ENCODE measurements at regions not wholly inside any gene's neighbourhood (a gene's known extent, or its start where the extent isn't known, plus 50 kb on each side); places are given as distances from the start of the nearest gene placed in this dataset.
"Not testable (repeated sequence)": the region's sequence is repeated elsewhere in the genome, so short reads cannot be mapped to it uniquely, and the experiment has no call there.

GRCh38 chr6:43998592-43999243, 128.5 kb downstream of the MRPL14 start:
- DNase-seq: not testable (repeated sequence)

GRCh38 chr6:43997990-43998585, 129.2 kb downstream of the MRPL14 start:
- not testable (repeated sequence) for DNase-seq

GRCh38 chr6:43997345-43997677, 129.9 kb downstream of the MRPL14 start:
- no peak for DNase-seq

- no peak for DNase-seq
Measured at GRCh38 chr6:43996618-43997344, 130.5 kb downstream of the MRPL14 start.

- no peak for DNase-seq
Measured at GRCh38 chr6:43995137-43995536, 132.1 kb downstream of the MRPL14 start.

GRCh38 chr6:43993881-43994523, 133.2 kb downstream of the MRPL14 start:
- no peak for DNase-seq

- DNase-seq: no peak
Measured at GRCh38 chr6:43992783-43993644, 134.2 kb downstream of the MRPL14 start.

- no peak for DNase-seq
Measured at GRCh38 chr6:43992126-43992663, 135.1 kb downstream of the MRPL14 start.

- peak; percentile 60 for DNase-seq
Measured at GRCh38 chr6:43990627-43991619, 136.3 kb downstream of the MRPL14 start.

- peak; percentile 42 for DNase-seq
Measured at GRCh38 chr6:43990275-43990626, 137.0 kb downstream of the MRPL14 start.

GRCh38 chr6:43989581-43990146, 137.6 kb downstream of the MRPL14 start:
- no peak for DNase-seq

- no peak for DNase-seq
Measured at GRCh38 chr6:43988801-43989200, 138.5 kb downstream of the MRPL14 start.

GRCh38 chr6:43987838-43988439, 139.3 kb downstream of the MRPL14 start:
- no peak for DNase-seq

GRCh38 chr6:43986177-43986825, 141.0 kb downstream of the MRPL14 start:
- no peak for DNase-seq

GRCh38 chr6:43985329-43985728, 141.9 kb downstream of the MRPL14 start:
- DNase-seq: peak; percentile 17

- DNase-seq: no peak
Measured at GRCh38 chr6:43984442-43985321, 142.6 kb downstream of the MRPL14 start.

- DNase-seq: peak; percentile 70
Measured at GRCh38 chr6:43983632-43984031, 143.6 kb downstream of the MRPL14 start.

GRCh38 chr6:43983191-43983590, 144.1 kb downstream of the MRPL14 start:
- DNase-seq: no peak

- DNase-seq: no peak
Measured at GRCh38 chr6:43982084-43982625, 145.1 kb downstream of the MRPL14 start.

All from DMS153 (cell line).